Eye (tissue), 1 donor: ENCODE measurements at regions not wholly inside any gene's neighbourhood (a gene's known extent, or its start where the extent isn't known, plus 50 kb on each side); places are given as distances from the start of the nearest gene placed in this dataset.

ENCODE experiments used
- DNase-seq: peaks from one replicate; pipeline ENCODE4 v3.0.0-alpha.2; 2015

GRCh38 chrX:98646351-98646750, 1762.6 kb downstream of the RPA4 start:
- DNase-seq = peak; percentile 3

- DNase-seq = peak; percentile 8
These were observed 1755.5 kb downstream of the PCDH19 start for GRCh38 chrX:98654565-98654964.
